ENCODE measurements at regions not wholly inside any gene's neighbourhood (a gene's known extent, or its start where the extent isn't known, plus 50 kb on each side); places are given as distances from the start of the nearest gene placed in this dataset.

- DNase-seq, result no peak
Measured at GRCh38 chr3:175914785-175915184, 1055.7 kb downstream of the NAALADL2 start.

GRCh38 chr3:175913286-175913685, 1054.2 kb downstream of the NAALADL2 start:
- DNase-seq, result no peak

GRCh38 chr3:175911937-175912336, 1052.8 kb downstream of the NAALADL2 start:
- no peak for DNase-seq

GRCh38 chr3:175902226-175902625, 1043.1 kb downstream of the NAALADL2 start:
- no peak for DNase-seq

GRCh38 chr3:175898194-175898593, 1039.1 kb downstream of the NAALADL2 start:
- DNase-seq, result no peak

- DNase-seq, result no peak
Measured at GRCh38 chr3:175896655-175897054, 1037.5 kb downstream of the NAALADL2 start.

GRCh38 chr3:175895731-175896130, 1036.6 kb downstream of the NAALADL2 start:
- no peak for DNase-seq

GRCh38 chr3:175893566-175893965, 1034.4 kb downstream of the NAALADL2 start:
- no peak for DNase-seq

- no peak for DNase-seq
Measured at GRCh38 chr3:175890066-175890465, 1030.9 kb downstream of the NAALADL2 start.

- DNase-seq, result no peak
Measured at GRCh38 chr3:175885231-175885766, 1026.2 kb downstream of the NAALADL2 start.

- no peak for DNase-seq
Measured at GRCh38 chr3:175879417-175879816, 1020.3 kb downstream of the NAALADL2 start.

GRCh38 chr3:175869404-175869803, 1010.3 kb downstream of the NAALADL2 start:
- DNase-seq, result no peak

GRCh38 chr3:175868626-175869025, 1009.5 kb downstream of the NAALADL2 start:
- no peak for DNase-seq

- DNase-seq, result no peak
Measured at GRCh38 chr3:175865724-175866123, 1006.6 kb downstream of the NAALADL2 start.

- DNase-seq, result no peak
Measured at GRCh38 chr3:175861916-175862315, 1002.8 kb downstream of the NAALADL2 start.

Data from activated naive CD4-positive, alpha-beta T cell treated with anti-CD3 and anti-CD28 coated beads, Interleukin-2, amount 50 U/mL, for 16 hours (primary cell).